Liver (tissue), 8 donors: ENCODE measurements at regions not wholly inside any gene's neighbourhood (a gene's known extent, or its start where the extent isn't known, plus 50 kb on each side); places are given as distances from the start of the nearest gene placed in this dataset.
"Not testable (repeated sequence)": the region's sequence is repeated elsewhere in the genome, so short reads cannot be mapped to it uniquely, and the experiment has no call there.

Experiments used
- DNase-seq: peaks from one replicate; pipeline ENCODE4 v3.0.0-alpha.2; 2017; ENCODE audit warnings: low spot score
- H3K27ac ChIP-seq, 2 donors: one replicate each; pipeline ENCODE4 v1.7.0; 2013; ENCODE audit warnings: inconsistent platforms in 2 of 2, low read length in 2 of 2, control low read depth in 1 of 2, low read depth in 1 of 2, mild to moderate bottlenecking in 1 of 2
- H3K27me3 ChIP-seq, 4 donors: one replicate each; pipeline versions ENCODE4 v1.6.1 to v1.7.0; 2013; ENCODE audit warnings: low read length in 3 of 4, inconsistent platforms in 1 of 4, mild to moderate bottlenecking in 1 of 4, moderate library complexity in 1 of 4; ENCODE audit not compliant: control insufficient read depth in 4 of 4, insufficient read depth in 4 of 4
- H3K36me3 ChIP-seq, 4 donors: one replicate each; pipeline versions ENCODE4 v1.6.1 to v1.7.0; 2013; ENCODE audit warnings: low read length in 3 of 4, mild to moderate bottlenecking in 3 of 4, low read depth in 1 of 4, moderate library complexity in 1 of 4; ENCODE audit not compliant: control insufficient read depth in 4 of 4, insufficient read depth in 3 of 4
- H3K4me1 ChIP-seq, 4 donors: one replicate each; pipeline versions ENCODE4 v1.6.1 to v1.7.0; 2013; ENCODE audit warnings: low read length in 3 of 4, mild to moderate bottlenecking in 3 of 4, moderate library complexity in 1 of 4; ENCODE audit not compliant: control insufficient read depth in 4 of 4, insufficient read depth in 4 of 4
- H3K4me3 ChIP-seq, 3 donors: one replicate each; pipeline versions ENCODE4 v1.6.1 to v1.7.0; 2013; ENCODE audit warnings: low read length in 3 of 3, control low read depth in 1 of 3, low read depth in 1 of 3, mild to moderate bottlenecking in 1 of 3
- H3K9ac ChIP-seq, 2 donors: one replicate each; pipeline ENCODE4 v1.7.0; 2013; ENCODE audit warnings: low read length in 2 of 2, mild to moderate bottlenecking in 2 of 2, moderate library complexity in 2 of 2, control low read depth in 1 of 2, low read depth in 1 of 2
- H3K9me3 ChIP-seq, 4 donors: one replicate each; pipeline versions ENCODE4 v1.6.1 to v1.7.0; 2013; ENCODE audit warnings: low read length in 3 of 4; ENCODE audit not compliant: control insufficient read depth in 4 of 4
- FOXA1 ChIP-seq: IDR thresholded peaks from 2 replicates; pipeline ENCODE4 v1.6.1; 2016; ENCODE audit warnings: antibody characterized with exemption
- GABPA ChIP-seq, 2 donors: IDR thresholded peaks in 1 of 2; conservative IDR thresholded peaks in 1 of 2; 2 replicates each; pipeline ENCODE4 v1.6.1; 2016; ENCODE audit warnings: antibody characterized with exemption in 2 of 2, mild to moderate bottlenecking in 1 of 2, moderate library complexity in 1 of 2
- HNF4A ChIP-seq, 2 donors: conservative IDR thresholded peaks; 2 replicates each; pipeline ENCODE4 v1.6.1; 2016; ENCODE audit warnings: antibody characterized with exemption in 2 of 2, mild to moderate bottlenecking in 2 of 2
- HNF4G ChIP-seq: IDR thresholded peaks from 2 replicates; pipeline ENCODE4 v1.6.1; 2016; ENCODE audit warnings: antibody characterized with exemption
- JUND ChIP-seq, 2 donors: IDR thresholded peaks; 2 replicates each; pipeline ENCODE4 v1.6.1; 2016; ENCODE audit warnings: antibody characterized with exemption in 2 of 2
- MAX ChIP-seq: IDR thresholded peaks from 2 replicates; pipeline ENCODE4 v1.6.1; 2016; ENCODE audit warnings: antibody characterized with exemption
- NR2F2 ChIP-seq: IDR thresholded peaks from 2 replicates; pipeline ENCODE4 v1.6.1; 2016; ENCODE audit warnings: antibody characterized with exemption
- RAD21 ChIP-seq, 2 donors: IDR thresholded peaks; 2 replicates each; pipeline ENCODE4 v1.6.1; 2016; ENCODE audit warnings: antibody characterized with exemption in 2 of 2, mild to moderate bottlenecking in 2 of 2
- REST ChIP-seq: IDR thresholded peaks from 2 replicates; pipeline ENCODE4 v1.6.1; 2016; ENCODE audit warnings: antibody characterized with exemption, mild to moderate bottlenecking
- SP1 ChIP-seq: IDR thresholded peaks from 2 replicates; pipeline ENCODE4 v1.6.1; 2018; ENCODE audit warnings: antibody characterized with exemption, mild to moderate bottlenecking
- TAF1 ChIP-seq: conservative IDR thresholded peaks from 2 replicates; pipeline ENCODE4 v1.6.1; 2016; ENCODE audit warnings: antibody characterized with exemption, mild to moderate bottlenecking
- YY1 ChIP-seq: IDR thresholded peaks from 2 replicates; pipeline ENCODE4 v1.6.1; 2016; ENCODE audit warnings: antibody characterized with exemption, mild to moderate bottlenecking
- whole genome bisulfite sequencing: extraction: QIAGEN DNeasy Blood & Tissue Kit; methylation state at CpG from one replicate; pipeline ENCODE4 v1.1.7; 2013; 5-methylcytosine and 5-hydroxymethylcytosine counted together
- TF ChIP-seq, protein P1 (sequence below): IDR thresholded peaks from 2 replicates; pipeline ENCODE4 v1.6.1; 2016; ENCODE audit warnings: antibody characterized with exemption
- TF ChIP-seq, protein P2 (sequence below): fragments of 150-350 bp; IDR thresholded peaks from 2 replicates; pipeline ENCODE4 v1.5.1; 2017; ENCODE audit warnings: improper control_type of control experiment, low read depth, low read length; ENCODE audit not compliant: missing input control
- TF ChIP-seq, protein P3 (sequence below): IDR thresholded peaks from 2 replicates; pipeline ENCODE4 v1.6.1; 2016; ENCODE audit warnings: antibody characterized with exemption
- donor health status: healthy.
- donor health status: healthy.
- donor health status: healthy.
- donor health status: healthy.
- donor health status: healthy.

DNA sequence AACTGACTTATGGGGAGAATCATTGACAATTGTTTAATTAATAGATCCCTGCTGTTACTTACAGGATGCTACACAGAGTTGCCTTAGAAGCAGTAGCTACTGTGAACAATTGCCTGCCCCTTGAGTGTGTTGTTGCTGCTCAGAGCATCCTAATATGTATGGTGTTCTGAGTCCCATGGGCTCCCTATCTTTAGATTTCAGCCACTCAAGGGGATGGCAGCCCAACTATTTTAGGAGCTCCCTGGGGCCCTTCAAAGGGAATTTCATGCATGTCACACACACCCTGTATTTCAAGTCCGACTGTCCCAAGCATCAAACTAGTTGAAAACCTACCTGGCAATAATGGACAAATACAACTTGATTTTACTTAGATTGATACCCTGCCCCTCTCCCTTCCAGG, 111.2 kb downstream of the NOC3L start:
- Histone ChIP-seq H3K27ac (no peak overlapping the region), H3K27me3 (peaks cover 0 to 2% (median 0%) of the 10 kb centered on the region in 4 donors), H3K4me3 (no peak overlapping the region), H3K4me1 (no peaks in the 10 kb centered on the region), H3K9ac (no peak overlapping the region), H3K36me3 (no peaks in the 10 kb centered on the region), H3K9me3 (no peaks in the 10 kb centered on the region)
- no peak for DNase-seq
- TF ChIP-seq REST = no peak
- TF ChIP-seq, protein P1, sequence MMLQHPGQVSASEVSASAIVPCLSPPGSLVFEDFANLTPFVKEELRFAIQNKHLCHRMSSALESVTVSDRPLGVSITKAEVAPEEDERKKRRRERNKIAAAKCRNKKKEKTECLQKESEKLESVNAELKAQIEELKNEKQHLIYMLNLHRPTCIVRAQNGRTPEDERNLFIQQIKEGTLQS = no peak
- TF ChIP-seq SP1 = no peak
- TF ChIP-seq FOXA1 = no peak
- TF ChIP-seq, protein P2, sequence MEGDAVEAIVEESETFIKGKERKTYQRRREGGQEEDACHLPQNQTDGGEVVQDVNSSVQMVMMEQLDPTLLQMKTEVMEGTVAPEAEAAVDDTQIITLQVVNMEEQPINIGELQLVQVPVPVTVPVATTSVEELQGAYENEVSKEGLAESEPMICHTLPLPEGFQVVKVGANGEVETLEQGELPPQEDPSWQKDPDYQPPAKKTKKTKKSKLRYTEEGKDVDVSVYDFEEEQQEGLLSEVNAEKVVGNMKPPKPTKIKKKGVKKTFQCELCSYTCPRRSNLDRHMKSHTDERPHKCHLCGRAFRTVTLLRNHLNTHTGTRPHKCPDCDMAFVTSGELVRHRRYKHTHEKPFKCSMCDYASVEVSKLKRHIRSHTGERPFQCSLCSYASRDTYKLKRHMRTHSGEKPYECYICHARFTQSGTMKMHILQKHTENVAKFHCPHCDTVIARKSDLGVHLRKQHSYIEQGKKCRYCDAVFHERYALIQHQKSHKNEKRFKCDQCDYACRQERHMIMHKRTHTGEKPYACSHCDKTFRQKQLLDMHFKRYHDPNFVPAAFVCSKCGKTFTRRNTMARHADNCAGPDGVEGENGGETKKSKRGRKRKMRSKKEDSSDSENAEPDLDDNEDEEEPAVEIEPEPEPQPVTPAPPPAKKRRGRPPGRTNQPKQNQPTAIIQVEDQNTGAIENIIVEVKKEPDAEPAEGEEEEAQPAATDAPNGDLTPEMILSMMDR = no peak
- TF ChIP-seq MAX = no peak
- no peak for TF ChIP-seq RAD21 (IDR thresholded peaks at IDR 0.05)
- TF ChIP-seq GABPA (IDR thresholded peaks at IDR 0.05 in 1 of 2, conservative IDR thresholded peaks at IDR 0.05 in 1 of 2) = no peak
- TF ChIP-seq, protein P3, sequence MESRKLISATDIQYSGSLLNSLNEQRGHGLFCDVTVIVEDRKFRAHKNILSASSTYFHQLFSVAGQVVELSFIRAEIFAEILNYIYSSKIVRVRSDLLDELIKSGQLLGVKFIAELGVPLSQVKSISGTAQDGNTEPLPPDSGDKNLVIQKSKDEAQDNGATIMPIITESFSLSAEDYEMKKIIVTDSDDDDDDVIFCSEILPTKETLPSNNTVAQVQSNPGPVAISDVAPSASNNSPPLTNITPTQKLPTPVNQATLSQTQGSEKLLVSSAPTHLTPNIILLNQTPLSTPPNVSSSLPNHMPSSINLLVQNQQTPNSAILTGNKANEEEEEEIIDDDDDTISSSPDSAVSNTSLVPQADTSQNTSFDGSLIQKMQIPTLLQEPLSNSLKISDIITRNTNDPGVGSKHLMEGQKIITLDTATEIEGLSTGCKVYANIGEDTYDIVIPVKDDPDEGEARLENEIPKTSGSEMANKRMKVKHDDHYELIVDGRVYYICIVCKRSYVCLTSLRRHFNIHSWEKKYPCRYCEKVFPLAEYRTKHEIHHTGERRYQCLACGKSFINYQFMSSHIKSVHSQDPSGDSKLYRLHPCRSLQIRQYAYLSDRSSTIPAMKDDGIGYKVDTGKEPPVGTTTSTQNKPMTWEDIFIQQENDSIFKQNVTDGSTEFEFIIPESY = no peak
- 87% methylated on average over 1 of the region's 1 CpG for whole genome bisulfite sequencing

- H3K4me1 ChIP-seq, H3K27ac ChIP-seq, H3K27me3 ChIP-seq, H3K4me3 ChIP-seq, H3K9me3 ChIP-seq, H3K9ac ChIP-seq, DNase-seq, H3K36me3 ChIP-seq: not testable (repeated sequence)
- 97% methylated on average over 5 of the region's 6 CpGs for WGBS
Measured at GRCh38 chr10:94257407-94257806, 105.3 kb downstream of the NOC3L start.

DNA sequence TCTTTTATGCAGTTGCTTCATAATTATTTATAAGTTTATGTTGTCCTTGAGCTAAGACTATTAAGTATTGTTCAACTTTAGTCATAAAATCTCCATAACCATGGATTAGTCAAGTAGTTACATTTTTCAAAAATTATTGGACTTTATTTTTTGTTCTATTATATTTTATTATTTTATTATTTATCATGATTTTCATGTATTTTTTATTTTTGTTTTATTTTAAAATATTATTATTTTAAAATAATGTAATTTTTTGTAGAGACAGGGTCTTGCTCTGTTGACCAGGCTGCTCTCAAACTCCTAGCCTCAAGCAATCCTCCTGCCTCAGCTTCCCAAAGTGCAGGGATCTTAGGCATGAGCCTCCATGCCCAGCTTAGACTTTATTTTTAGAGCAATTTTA, 102.3 kb downstream of the NOC3L start:
- H3K4me1 ChIP-seq = no peaks in the 10 kb centered on the region
- H3K9me3 ChIP-seq = no peaks in the 10 kb centered on the region
- DNase-seq = no peak
- H3K4me3 ChIP-seq = no peak overlapping the region
- H3K27ac ChIP-seq = no peak overlapping the region
- H3K36me3 ChIP-seq = no peaks in the 10 kb centered on the region
- H3K27me3 ChIP-seq = no peaks in the 10 kb centered on the region
- no peak overlapping the region for H3K9ac ChIP-seq
- TF ChIP-seq JUND (IDR thresholded peaks at IDR 0.05) (no peak), REST (no peak), YY1 (no peak), NR2F2 (no peak), TAF1 (no peak), HNF4G (no peak), SP1 (no peak), HNF4A (conservative IDR thresholded peaks at IDR 0.05) (no peak), MAX (no peak), RAD21 (IDR thresholded peaks at IDR 0.05) (no peak)
